ENCODE measurements at regions not wholly inside any gene's neighbourhood (a gene's known extent, or its start where the extent isn't known, plus 50 kb on each side); places are given as distances from the start of the nearest gene placed in this dataset.

- no peak for ATAC-seq
- Histone ChIP-seq H3K4me1 (no peaks in the 10 kb centered on the region), H3K36me3 (no peaks in the 10 kb centered on the region), H3K27ac (no peak overlapping the region), H3K4me3 (no peak overlapping the region), H3K27me3 (no peaks in the 10 kb centered on the region), H3K9me3 (no peaks in the 10 kb centered on the region)
- no peak for TF ChIP-seq CTCF (IDR thresholded peaks at IDR 0.05)
- intact Hi-C loops (cut with DNase I): no loop called here
- DNase-seq: no peak
Observed at GRCh38 chr3:187544326-187544725, 125.9 kb downstream of the SST start.

- intact Hi-C loops (cut with DNase I): no loop called here
- no peak overlapping the region for H3K27ac ChIP-seq
- H3K36me3 ChIP-seq: no peaks in the 10 kb centered on the region
- no peak for ATAC-seq
- no peak for TF ChIP-seq CTCF (IDR thresholded peaks at IDR 0.05)
- H3K4me3 ChIP-seq: no peak overlapping the region
- no peaks in the 10 kb centered on the region for H3K9me3 ChIP-seq
- H3K4me1 ChIP-seq: no peaks in the 10 kb centered on the region
- DNase-seq: no peak
- H3K27me3 ChIP-seq: no peaks in the 10 kb centered on the region
Observed at GRCh38 chr3:187540847-187541246, 129.3 kb downstream of the SST start.

- no peak for ATAC-seq
- intact Hi-C loops (cut with DNase I): no loop called here
- TF ChIP-seq CTCF (IDR thresholded peaks at IDR 0.05): no peak
- H3K27me3 ChIP-seq: no peaks in the 10 kb centered on the region
- H3K27ac ChIP-seq: no peak overlapping the region
- no peaks in the 10 kb centered on the region for H3K9me3 ChIP-seq
- H3K4me1 ChIP-seq: no peaks in the 10 kb centered on the region
- H3K4me3 ChIP-seq: no peak overlapping the region
- no peaks in the 10 kb centered on the region for H3K36me3 ChIP-seq
- no peak for DNase-seq
Observed at GRCh38 chr3:187536185-187536584, 134.0 kb downstream of the SST start.

- DNase-seq (no peak), ATAC-seq (no peak)
- Histone ChIP-seq H3K4me3 (no peak overlapping the region), H3K27ac (no peak overlapping the region), H3K9me3 (no peaks in the 10 kb centered on the region), H3K4me1 (no peaks in the 10 kb centered on the region), H3K36me3 (no peaks in the 10 kb centered on the region), H3K27me3 (no peaks in the 10 kb centered on the region)
- no peak for TF ChIP-seq CTCF (IDR thresholded peaks at IDR 0.05)
- intact Hi-C loops (cut with DNase I): no loop called here
Observed at GRCh38 chr3:187533797-187534196, 136.4 kb downstream of the SST start.

GRCh38 chr3:187531831-187532230 lies 138.4 kb downstream of the SST start:
- DNase-seq: no peak
- no peak for TF ChIP-seq CTCF (IDR thresholded peaks at IDR 0.05)
- intact Hi-C loops (cut with DNase I): no loop called here

GRCh38 chr3:187522890-187523289 lies 147.3 kb downstream of the SST start:
- Histone ChIP-seq H3K27ac (no peak overlapping the region), H3K27me3 (no peaks in the 10 kb centered on the region), H3K9me3 (no peaks in the 10 kb centered on the region), H3K36me3 (no peaks in the 10 kb centered on the region), H3K4me1 (no peaks in the 10 kb centered on the region), H3K4me3 (no peak overlapping the region)
- intact Hi-C loops (cut with DNase I): no loop called here
- no peak for TF ChIP-seq CTCF (IDR thresholded peaks at IDR 0.05)
- no peak for DNase-seq
- ATAC-seq: no peak

More at GRCh38 chr3:187531831-187532230, 138.4 kb downstream of the SST start:
- H3K27ac ChIP-seq: no peak overlapping the region
- H3K36me3 ChIP-seq: no peaks in the 10 kb centered on the region
- no peaks in the 10 kb centered on the region for H3K27me3 ChIP-seq
- H3K9me3 ChIP-seq: no peaks in the 10 kb centered on the region
- H3K4me3 ChIP-seq: no peak overlapping the region
- H3K4me1 ChIP-seq: no peaks in the 10 kb centered on the region
- no peak for ATAC-seq

All from upper lobe of right lung (tissue), 1 donor.